ENCODE measurements at regions not wholly inside any gene's neighbourhood (a gene's known extent, or its start where the extent isn't known, plus 50 kb on each side); places are given as distances from the start of the nearest gene placed in this dataset.

DNA sequence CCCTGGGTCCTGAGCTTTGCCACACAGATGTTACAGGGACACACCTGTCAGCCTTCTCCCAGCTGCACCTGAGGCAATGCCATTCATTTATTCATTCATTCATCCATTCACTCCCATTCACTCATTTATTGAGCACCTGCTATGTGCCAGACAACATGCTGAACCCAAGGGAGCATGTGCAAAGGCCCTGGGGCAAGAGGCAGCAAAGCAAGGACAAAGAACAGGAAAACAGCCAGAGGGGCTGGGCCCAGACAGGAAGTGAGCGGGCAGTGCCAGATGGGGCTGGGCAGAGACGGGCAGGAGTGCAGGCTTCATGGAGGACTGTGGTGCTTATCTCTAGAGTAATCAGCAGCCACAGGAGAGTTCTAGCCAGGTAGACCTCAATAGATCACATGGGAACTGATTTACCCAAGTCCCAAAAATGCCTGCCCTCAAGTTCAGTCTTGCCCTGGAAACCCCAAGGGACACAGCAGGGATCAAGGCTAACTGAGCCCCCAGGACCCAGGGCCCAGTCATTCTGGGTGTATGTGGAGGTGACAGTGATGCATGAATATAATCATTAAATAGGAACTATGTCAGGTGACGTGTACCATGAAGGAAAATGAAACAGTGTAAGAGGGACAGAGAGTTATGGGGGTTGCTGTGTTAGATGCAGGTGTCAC, 530.3 kb downstream of the MATN1 start:
- DNase-seq: no peak

DNA sequence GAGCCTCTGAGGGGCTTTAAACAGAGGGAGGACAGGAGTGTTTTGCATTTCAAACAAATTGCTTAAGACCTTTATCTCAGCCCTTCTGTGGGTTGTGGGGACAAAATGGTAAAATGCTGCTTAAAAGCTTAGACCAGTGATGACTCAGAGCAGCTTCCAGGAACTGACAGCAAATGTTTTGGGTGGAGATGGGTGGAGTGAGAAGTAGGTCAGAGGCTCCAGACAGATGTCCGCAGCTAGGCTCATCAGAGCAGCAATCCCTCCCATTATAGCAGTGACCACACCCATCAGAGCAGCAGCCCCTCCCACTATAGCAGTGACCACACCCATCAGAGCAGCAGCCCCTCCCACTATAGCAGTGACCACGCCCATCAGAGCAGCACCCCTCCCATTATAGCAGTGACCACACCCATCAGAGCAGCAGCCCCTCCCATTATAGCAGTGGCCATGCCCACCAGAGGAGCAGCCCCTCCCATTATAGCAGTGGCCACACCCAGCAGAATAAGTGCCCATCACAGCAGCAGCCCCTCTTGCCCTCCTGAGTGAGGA, 532.2 kb downstream of the MATN1 start:
- DNase-seq: peak; percentile 58

DNA sequence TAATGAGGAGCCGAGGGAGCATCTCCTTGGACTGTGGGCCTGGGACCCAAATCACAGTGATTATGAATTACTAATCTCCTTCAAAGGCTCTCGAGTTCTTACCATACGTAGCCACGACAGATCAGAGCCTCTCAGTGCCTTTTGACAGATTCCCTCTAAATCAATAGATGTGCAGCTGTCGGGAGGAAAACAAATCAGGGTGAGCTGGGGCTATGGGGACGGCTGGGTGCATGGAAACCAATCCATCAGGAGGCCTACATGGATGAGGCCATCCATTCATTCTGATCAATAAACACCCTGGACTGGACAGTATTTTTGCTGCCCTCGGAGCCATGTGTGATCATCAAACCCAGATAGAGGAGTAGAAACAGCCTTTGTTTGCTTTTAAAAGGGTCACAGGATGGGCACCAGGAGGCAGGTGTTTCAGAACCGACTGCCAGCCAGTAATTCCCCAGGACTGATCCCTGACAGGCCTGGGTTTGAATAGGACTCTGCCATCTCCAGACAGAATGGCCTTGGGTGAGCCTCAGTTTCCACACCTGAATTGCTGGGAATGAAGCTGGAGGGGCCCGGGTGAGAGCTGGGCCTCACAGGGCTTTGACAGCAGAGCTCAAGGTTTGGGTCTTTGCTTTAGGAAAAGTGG, 532.8 kb downstream of the MATN1 start:
- no peak for DNase-seq

DNA sequence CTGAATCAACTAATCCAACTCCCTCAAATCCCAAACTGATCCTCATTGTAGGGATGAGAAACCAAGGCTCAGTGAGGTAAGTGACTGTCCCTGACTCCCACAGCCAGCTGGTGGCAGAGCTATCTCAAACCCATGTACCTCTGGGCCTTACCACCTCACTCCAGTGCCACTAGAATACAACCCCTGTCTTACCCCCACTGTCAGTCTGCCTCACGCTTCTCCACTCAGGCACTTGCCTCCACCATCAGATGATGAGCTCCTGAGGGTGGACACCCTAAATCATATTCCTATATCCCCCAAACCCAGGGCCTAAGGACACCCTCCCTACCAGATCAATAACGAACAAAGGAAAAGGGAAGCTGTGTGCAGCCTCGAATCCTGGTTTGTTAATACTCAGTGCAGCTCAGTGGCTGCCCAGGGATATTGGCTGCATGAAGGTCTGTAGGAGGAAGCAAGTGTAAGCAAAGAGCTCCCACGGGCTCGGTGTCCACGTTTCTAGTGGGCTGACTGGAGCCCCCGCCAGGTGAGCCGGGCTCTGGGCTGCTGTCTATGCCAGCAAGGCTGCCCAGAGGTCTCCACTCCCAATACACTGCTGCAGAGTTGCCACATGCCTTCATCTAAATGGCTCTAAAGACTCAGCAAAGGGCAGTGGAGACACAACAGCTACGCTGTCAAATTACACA, 533.4 kb downstream of the MATN1 start:
- DNase-seq: no peak

DNA sequence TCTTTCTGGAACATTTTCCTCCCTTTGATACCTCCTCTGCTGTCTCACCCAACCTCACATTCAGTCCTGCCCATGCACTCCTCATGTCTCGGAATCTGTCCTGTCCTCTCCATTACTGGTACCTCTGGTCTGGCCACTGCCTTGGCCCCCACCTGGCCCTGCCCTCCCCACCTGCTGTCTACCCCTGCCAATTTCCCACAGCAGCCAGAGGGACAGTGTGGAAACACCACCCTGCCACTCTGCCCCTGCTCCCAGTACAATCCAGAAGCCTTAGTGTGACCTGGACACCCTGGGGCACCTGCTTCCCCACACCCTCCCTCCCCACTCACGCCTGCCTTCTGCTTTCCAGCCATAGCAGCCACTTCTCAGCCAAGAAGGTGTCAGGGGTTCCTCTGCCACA, 534.4 kb downstream of the MATN1 start:
- no peak for DNase-seq

DNA sequence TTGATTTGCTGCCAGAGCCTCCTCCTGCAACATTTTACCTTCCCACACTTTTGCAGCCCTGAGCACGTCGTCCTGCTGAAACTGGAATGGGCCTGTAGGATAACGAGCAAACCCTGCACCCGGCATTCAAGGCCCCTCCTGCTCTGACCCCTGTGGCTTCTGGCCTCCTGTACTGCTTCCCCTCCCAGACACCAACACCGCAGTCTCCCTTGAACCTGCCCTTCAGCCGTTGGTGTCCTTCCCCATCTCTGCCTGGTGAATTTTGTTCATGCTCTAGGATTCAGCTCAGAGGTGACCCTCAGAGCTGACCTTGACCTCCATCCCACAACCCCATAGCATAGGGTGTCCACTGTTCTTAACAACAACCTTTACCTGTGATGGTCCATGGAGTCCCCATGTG, 535.1 kb downstream of the MATN1 start:
- no peak for DNase-seq

DNA sequence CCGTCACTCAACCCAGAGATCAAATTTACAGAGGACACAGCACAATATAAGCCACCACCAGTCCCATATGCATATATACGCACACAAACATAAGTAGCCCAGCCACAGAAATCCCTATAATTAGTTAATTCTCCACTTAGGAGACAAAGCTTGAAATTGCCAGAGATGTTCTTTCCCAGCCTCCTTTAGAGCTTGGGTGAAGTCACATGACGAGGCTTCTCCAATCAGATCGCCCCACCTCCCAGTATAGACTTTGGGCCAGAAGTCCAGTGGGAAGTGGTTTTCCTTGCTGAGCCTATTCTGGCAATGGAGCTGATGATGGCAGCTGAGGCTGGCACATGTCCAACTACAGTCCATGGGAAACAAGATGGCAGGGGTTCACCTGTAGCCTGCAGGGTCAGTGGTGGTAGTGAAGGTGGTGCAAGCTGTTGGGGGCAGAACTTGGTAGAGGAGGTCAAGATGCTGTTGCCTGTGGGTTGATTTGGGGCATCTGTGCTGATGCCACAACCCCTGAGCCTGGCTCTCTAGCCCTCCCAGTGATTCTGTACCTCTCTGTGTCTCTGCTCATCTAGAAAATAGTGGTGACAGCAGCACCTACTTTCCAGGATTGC, 535.9 kb downstream of the MATN1 start:
- no peak for DNase-seq

DNA sequence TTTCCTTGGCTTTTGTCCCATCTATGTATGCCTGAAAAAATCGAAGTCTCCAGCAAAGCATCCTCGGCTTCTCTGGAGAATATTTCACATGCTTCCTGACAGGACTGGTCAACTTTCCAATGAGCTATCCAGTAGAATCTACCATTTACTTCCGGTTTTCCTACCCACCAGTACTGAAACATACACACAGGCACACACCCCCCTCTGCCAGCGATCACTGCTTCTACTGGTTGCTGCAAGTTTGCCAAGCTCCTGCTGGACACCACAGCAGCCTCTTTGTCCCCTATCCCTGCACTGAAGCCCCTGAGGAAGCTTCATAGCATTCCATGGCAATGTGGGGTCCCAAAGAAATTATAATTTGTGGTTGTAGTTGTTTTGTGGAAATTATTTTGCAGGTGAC, 536.8 kb downstream of the MATN1 start:
- no peak for DNase-seq

DNA sequence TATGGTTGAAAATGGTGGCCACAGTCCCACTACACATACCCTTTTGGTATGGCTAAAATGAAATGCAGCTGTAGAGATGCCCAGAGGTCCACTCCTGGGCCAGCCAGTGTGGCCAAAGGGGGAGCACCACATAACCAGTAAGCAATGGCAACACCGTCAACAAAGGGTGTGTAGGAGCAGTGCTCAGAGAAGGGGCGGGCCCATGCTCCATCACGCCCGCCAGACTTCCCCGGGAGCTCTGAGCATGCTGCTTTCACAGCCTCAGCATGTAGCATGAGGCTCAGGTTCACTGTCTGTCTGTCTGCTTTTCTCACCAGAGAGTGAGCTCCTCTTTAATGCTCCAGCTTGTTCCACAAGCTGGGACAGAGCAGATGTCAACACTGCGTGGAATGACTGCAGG, 537.6 kb downstream of the MATN1 start:
- DNase-seq: no peak

DNA sequence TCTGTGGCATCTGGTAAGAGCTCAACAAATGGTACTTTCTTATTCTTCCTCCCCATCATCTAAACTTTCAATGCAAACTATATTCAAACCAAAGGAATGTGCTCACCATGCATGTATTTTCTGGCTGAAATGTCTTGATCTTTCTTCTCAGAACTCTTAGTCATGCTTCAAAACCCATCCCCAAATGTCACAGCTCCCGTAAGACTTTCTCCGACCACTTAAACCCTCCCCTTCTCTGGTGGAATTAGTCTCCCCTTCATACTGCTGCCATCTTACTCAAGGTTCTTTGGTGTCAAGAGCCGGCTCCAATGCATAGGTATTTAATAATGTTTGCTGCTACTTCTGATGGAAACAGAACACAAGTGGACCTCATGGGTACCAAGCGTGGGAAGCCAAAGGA, 538.1 kb downstream of the MATN1 start:
- DNase-seq: no peak

DNA sequence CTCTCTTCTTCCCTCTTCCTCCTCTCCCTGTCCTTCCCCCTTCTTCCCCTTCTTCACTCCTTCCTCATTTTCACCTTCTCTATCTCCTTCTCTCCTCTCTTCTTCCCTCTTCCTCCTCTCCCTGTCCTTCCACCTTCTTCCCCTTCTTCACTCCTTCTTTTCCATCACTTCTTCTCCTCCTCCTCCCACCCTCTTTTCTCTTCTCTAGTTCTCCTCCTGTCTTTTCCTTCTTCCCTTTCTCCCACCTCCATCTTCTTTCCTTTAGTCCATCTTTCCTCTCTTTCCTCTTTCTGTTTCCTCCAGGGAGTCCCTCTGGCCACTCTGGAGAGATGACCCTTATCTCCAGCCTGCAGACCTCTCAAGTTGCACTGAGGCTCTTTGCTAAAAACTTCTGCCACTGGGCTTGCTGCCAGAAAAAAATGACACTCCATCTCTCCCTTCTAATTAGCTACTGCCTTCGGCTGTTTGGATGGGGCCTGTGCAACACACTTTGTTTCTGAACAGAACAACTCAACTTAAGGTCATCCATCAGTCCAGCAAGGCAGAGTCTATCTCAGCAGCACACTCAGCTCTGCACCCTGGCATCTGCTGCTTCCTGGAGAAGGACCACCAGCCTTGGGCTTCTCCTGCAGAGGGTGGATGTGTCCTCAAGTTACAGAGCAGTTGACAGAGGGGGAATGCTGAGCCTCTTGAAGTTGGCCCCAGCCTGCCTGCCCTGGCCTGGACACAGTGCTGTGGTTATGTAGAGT, 538.8 kb downstream of the MATN1 start:
- DNase-seq: no peak

DNA sequence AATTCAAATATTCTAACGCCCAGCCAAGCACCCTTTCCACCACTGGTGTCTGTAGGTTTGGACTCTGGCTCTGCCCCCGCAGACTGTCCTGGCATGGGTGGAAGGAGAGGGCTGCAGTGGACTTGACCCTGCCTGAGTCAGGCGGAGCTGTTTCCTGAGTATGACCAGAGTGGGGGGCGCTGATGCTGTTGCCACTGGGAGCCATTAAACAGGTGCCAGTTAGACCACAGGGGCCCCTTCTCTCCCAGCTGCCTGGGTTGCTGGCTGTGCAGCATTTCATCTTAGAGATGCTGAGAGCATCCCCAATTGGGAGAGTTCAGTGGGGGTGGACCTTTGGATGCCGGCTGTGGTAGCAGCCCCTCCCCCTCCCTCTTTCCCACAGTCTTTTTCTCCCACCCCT, 539.5 kb downstream of the MATN1 start:
- no peak for DNase-seq

DNA sequence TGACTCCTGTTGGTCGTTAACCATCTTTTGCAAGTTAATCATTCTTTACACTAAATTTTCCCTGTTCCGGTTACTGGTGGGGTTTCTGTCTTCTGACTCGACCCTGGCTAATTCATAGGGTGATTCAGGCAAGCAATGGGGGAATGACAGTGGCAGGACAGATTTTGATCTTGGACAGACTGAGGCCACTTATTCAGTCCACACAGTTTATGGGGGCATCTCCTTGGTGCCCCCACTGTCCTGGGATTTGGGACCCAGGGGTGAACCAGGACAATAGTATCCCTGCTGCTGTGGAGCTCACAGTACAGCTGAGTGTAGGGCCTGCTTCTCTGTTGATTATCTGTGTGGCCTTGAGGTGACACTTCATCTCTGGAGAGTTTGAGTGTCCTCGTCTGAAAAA, 540.4 kb downstream of the MATN1 start:
- no peak for DNase-seq

DNA sequence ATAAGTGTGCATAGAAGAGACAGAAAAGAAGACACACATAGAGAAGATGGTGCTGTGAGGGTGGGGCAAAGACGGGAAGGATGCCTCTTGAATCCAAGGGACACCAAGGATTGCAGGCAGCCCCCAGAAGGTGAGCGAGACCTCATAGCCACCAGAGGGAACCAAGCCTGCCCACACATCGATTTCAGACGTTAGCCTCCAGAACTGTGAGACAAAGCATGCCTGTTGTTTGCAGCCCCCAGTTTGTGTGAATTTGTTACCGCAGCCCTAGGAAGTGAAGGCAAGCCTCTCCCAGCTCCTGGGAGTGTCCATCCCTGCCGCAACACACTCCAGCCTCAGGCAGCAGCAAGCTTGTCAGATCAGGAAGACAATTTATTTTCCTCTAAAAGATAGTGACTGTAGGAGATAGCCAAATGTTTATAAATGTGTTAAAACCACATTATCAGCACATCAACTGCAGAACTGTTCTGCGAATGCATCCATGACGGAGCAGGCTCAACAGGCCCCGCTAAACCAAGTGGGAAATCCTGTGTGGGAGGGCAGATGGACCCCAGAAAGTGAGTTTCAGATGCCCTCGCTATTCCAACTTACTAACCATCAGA, 543.3 kb downstream of the MATN1 start:
- DNase-seq: no peak

DNA sequence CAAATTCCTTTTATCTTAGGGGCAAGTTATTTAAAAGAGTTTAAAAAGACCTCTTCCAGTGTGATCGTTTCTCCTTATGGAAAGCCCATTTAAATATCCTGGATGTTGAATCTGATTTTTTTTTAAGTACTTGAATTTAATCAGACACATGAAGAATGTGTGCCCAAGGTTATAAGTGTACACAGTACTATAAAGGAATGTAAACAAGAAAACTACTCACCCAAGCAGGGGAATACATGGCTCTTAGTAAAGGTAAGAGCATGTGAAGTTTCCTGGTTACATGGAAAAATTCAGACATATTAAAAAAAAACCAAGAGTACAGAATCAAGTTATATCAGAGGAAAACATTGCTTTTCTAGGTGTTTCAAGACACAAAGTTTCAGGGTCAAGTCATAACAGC, 546.9 kb downstream of the MATN1 start:
- no peak for DNase-seq

DNA sequence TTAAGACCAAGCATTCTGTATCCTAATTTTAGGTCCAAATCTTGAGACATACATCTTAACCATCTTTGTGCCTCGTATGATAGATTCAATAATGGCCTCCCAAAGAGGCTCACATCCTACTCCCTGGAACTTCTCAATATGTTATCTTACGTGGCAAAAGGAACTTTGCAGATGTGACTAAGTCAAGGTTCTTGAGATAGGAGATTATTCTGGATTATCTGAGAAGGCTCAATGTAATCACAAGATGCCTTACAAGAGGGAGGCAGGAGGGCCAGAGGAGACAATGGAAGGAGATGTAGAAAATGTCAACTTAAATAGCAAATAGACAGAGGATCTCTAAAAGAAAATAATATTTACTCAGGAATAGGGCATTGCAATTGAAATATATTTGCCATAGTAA, 548.9 kb downstream of the MATN1 start:
- no peak for DNase-seq

DNA sequence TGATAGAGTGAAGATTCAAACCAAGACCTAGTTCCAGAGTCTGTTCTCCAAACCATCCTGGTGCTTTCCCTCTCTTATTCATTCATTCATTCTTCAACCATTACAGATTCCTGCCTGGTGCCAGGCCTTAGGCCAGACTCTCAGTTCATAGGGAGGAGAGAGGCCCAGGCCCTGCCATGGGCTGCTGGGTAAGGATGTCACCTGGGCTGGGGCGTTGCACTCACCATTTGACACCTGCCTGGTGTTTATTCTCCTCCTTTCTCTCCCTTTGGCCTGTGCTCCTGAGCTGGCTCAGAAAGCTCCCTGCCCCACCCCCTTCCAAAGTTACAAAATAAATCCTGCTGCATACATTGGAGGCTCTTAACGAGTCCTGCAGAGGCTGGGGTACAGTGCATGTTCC, 549.8 kb downstream of the MATN1 start:
- DNase-seq: no peak

DNA sequence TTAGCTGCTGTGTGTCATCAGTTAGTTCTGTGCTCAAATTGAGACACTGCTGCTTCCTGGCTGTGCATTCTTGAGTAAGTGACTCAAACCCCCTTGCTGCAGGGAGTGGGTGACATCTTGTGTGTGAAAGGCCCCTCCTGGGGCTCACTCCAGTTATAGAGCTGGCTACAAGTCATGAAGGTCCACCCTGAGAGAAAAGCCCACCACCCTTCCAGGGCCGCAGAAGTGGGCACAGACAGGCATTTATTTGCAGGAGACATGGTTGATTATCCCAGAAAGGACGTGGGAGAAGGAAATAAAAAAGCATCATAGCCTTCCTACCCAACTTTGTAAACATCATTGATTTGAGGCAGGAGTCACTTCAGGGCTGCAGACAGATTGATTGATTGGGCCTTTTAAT, 550.6 kb downstream of the MATN1 start:
- no peak for DNase-seq

DNA sequence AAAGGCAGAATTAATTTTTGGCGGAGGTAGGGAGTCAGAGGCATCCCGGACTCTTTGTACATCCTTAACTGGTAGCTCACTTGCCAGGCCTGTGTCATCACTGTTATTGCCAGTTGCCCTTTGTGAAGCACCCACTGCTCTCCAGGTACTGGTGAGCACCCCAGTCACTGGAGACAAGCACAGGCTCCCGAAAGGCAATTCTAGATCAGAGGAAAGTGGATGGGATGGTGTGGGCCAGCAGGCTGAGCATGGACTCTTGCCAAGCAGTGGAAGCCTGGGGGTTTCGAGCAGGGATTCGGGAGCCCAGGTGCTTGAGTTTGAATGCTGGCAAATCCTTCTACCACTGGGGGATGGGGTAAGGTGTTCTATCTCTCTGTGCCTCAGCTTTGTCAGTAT, 551.1 kb downstream of the MATN1 start:
- DNase-seq: no peak

DNA sequence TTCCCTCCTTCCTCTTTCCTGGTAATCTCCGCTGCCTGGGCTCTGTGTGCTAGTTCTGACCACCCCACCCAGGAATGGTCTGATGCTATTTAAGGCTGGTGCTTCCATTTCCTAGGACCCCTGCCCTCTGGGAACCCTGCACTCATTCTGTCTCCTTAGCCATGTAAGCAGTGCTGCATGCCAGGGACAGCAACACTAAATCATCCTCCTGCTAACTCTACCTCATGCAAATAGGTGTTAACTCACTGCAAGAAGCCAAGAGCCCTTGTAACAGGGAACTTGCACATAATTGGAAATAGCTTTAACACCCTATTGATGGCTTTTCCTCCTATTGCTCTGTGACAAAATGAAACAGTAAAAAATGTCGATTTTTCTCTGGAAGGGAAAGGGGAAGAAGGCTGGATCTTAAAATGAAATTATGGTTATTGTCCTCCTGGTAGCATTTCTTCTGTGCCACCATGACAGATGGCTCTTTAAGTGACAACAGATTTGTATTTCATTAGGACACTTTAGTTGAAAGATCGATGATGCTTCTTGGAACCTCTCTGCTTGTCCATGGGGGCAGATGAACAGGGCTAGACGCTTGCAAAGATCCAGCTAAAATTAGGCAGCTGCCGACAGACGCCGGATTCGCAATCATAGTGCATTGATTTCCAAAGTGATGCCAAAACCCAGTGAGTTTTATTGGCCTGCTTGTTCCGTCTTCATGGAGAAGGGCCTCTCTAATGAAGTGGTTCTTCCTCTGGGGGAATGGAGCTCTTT, 551.7 kb downstream of the MATN1 start:
- no peak for DNase-seq

DNA sequence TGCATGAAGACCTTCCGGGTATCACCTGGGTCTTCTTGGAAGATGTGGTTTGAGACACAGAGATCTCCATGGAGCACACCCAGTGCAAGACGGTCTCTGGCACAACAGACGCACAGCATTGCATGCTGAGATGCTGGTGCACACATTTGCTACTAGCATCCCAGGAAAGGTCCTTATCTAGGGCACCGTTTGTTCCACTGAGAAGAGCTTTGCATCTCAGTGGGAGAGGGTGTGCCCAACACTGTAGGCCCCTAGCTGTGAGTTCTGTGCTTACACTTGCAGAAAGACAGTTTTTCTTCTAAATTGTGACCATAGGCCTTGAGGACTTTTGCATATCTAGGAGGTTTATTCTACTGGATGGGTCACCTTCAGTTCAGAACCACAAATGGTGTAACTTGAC, 554.1 kb downstream of the MATN1 start:
- no peak for DNase-seq

DNA sequence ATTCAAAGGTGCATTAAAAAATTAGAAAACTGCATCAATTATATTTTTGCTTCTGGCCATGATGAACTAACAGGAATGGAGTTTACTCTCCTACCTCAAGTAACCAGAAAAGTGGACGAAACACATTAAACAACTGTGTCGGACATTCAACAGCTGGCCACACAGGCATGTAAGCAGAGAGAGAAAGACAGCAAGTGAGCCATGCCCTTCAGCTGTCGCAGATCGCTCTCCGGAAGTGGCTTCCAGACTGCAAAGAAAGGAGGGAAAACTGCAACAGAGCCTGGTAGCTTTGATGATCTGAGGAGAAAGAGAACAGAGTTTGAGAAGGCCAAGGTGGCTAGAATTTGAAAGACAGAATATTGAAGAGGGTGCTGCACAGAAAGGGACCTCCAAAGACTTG, 557.2 kb downstream of the MATN1 start:
- no peak for DNase-seq
